Dendritic cell treated with granulocyte-macrophage colony-stimulating factor and Interleukin-4, amounts not matched to agents 40 ng/mL and 50 ng/mL, for 4 days (primary cell): ENCODE measurements at regions not wholly inside any gene's neighbourhood (a gene's known extent, or its start where the extent isn't known, plus 50 kb on each side); places are given as distances from the start of the nearest gene placed in this dataset.

Source experiments
- H3K27ac Mint-ChIP-seq: one replicate; pipeline ENCODE4 v1.8.0; 2022; ENCODE audit warnings: mild to moderate bottlenecking, mixed read lengths
- H3K27me3 Mint-ChIP-seq: one replicate; pipeline ENCODE4 v1.8.0; 2022; ENCODE audit warnings: mild to moderate bottlenecking, mixed read lengths
- H3K36me3 Mint-ChIP-seq: one replicate; pipeline ENCODE4 v1.8.0; 2022; ENCODE audit warnings: low read depth, mixed read lengths
- H3K4me1 Mint-ChIP-seq: one replicate; pipeline ENCODE4 v1.8.0; 2022; ENCODE audit warnings: low read depth, mixed read lengths
- H3K4me3 Mint-ChIP-seq: one replicate; pipeline ENCODE4 v1.8.0; 2022; ENCODE audit warnings: mild to moderate bottlenecking, moderate library complexity, mixed read lengths
- H3K9me3 Mint-ChIP-seq: one replicate; pipeline ENCODE4 v1.8.0; 2022; ENCODE audit warnings: mixed read lengths
- intact Hi-C: fragments of 100-400 bp; cut with micrococcal nuclease; formaldehyde crosslinking; loops from one replicate; pipeline ENCODE4 v1.15.0; 2022

GRCh38 chr5:58911270-58911669 is 328.4 kb downstream of the RAB3C start:
- H3K9me3 Mint-ChIP-seq = no peaks in the 10 kb centered on the region
- no peaks in the 10 kb centered on the region for H3K27me3 Mint-ChIP-seq
- no peaks in the 10 kb centered on the region for H3K36me3 Mint-ChIP-seq
- peaks cover 13% of the 10 kb centered on the region for H3K4me1 Mint-ChIP-seq
- no peak overlapping the region for H3K27ac Mint-ChIP-seq
- intact Hi-C loops = no loop called here
- H3K4me3 Mint-ChIP-seq = no peak overlapping the region

- peak overlapping the region; percentile 53 for H3K27ac Mint-ChIP-seq
- H3K4me3 Mint-ChIP-seq = no peak overlapping the region
Measured at GRCh38 chr5:58912116-58912515, 329.2 kb downstream of the RAB3C start.

GRCh38 chr5:58913406-58913990 is 330.6 kb downstream of the RAB3C start:
- no peaks in the 10 kb centered on the region for H3K27me3 Mint-ChIP-seq
- no peak overlapping the region for H3K27ac Mint-ChIP-seq
- H3K9me3 Mint-ChIP-seq = no peaks in the 10 kb centered on the region
- peaks cover 13% of the 10 kb centered on the region for H3K4me1 Mint-ChIP-seq
- no peak overlapping the region for H3K4me3 Mint-ChIP-seq
- H3K36me3 Mint-ChIP-seq = no peaks in the 10 kb centered on the region
- intact Hi-C loops = no loop called here

More at GRCh38 chr5:58912116-58912515, 329.2 kb downstream of the RAB3C start:
- H3K4me1 Mint-ChIP-seq = peaks cover 13% of the 10 kb centered on the region
- intact Hi-C loops = no loop called here
- H3K36me3 Mint-ChIP-seq = no peaks in the 10 kb centered on the region
- no peaks in the 10 kb centered on the region for H3K27me3 Mint-ChIP-seq
- H3K9me3 Mint-ChIP-seq = no peaks in the 10 kb centered on the region

DNA sequence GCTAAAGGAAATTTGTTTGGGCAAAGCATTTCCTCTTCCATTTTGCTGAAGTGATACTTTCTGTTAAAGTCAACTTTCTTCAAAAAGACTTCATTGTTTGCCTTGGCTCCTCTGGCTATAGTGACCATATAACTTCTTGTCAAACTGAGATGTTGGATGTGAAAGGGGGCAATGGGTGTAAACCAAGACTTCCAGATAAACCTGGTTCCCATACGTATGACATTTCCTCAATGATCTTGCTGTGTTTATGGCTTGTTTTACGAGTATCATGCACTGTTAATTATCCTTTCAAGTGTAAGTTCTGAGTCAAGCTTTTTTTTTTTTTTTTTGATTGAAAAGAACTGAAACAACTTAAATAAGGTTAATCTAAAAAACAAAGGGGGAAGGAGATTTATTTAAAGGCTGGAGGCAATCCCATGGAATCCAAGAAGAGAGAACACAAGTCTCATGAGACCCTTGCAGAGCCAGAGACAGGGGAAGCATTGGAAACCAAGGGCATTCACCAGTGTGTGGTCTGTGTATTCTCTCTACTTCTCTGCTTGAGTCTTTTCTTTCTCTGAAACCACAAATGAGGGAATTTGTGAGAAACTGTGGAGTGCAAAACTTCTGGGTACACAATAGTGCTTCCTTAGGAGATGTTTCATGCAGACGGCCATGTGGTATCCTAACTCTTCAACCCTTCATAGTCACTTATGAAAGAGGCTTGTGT is 335.3 kb downstream of the RAB3C start:
- Mint-ChIP-seq H3K4me3 (no peak overlapping the region), H3K36me3 (no peaks in the 10 kb centered on the region), H3K4me1 (peaks cover 11% of the 10 kb centered on the region), H3K27ac (no peak overlapping the region), H3K9me3 (no peaks in the 10 kb centered on the region), H3K27me3 (no peaks in the 10 kb centered on the region)
- intact Hi-C loops = no loop called here
